ENCODE measurements at regions not wholly inside any gene's neighbourhood (a gene's known extent, or its start where the extent isn't known, plus 50 kb on each side); places are given as distances from the start of the nearest gene placed in this dataset.

DNA sequence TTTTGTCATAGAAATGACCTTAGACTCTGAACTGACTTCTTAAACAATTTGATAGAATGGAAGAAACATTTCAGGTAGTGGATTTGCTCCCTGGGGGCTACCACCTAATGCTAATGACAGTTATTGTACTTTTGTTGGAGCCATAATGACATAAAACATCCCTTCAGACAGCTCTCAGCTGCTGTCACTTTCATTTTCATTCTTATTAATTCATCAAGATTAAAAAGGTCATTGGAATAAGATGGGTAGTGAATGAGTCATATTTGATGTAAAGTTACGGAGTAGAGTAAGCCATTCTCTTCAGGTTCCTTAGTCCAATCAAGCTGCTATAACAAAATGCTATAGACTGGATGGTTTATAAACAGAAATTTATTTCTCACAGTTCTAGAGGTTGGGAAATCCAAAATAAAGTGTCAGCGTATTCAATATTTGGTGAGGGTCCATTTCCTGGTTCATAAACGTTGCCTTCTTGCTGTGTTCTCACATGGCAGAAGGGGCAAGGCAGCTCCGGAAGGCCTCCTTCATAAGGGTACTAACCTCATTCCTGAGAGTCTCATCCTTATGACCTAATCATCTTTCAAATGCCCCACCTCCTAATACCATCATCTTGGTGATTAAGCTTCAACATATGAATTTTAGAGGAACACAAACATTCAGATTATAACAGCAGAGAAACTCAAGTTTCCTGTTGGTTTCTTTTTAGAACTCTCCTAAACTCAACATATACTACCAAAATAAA is 268.5 kb downstream of the ARAP2 start:
- TF ChIP-seq, protein P1, sequence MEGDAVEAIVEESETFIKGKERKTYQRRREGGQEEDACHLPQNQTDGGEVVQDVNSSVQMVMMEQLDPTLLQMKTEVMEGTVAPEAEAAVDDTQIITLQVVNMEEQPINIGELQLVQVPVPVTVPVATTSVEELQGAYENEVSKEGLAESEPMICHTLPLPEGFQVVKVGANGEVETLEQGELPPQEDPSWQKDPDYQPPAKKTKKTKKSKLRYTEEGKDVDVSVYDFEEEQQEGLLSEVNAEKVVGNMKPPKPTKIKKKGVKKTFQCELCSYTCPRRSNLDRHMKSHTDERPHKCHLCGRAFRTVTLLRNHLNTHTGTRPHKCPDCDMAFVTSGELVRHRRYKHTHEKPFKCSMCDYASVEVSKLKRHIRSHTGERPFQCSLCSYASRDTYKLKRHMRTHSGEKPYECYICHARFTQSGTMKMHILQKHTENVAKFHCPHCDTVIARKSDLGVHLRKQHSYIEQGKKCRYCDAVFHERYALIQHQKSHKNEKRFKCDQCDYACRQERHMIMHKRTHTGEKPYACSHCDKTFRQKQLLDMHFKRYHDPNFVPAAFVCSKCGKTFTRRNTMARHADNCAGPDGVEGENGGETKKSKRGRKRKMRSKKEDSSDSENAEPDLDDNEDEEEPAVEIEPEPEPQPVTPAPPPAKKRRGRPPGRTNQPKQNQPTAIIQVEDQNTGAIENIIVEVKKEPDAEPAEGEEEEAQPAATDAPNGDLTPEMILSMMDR (IDR thresholded peaks at IDR 0.05): no peak
- no peak for TF ChIP-seq ZFX (IDR thresholded peaks at IDR 0.05; ENCODE audit: borderline replicate concordance)
- no peak overlapping the region for H3K27ac ChIP-seq

DNA sequence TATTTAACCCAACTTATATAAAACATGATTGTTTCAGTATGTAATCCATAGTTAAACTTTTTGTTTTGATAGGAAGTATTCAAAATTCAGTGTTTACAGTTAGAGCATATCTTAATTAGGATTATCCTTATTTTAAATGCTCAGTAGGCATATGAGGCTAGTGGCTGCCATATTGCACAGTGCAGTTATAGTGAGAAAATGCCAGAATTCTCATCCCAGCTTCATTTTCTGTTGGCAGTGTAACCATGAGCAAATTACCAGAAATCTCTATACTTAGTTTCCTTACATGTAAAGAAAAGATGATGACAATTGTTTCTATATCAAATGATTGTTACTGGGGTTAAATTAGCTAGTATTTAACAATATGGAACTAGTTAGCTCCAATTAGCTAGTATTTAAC is 265.8 kb downstream of the ARAP2 start:
- no peak for TF ChIP-seq ZFX (IDR thresholded peaks at IDR 0.05; ENCODE audit: borderline replicate concordance)
- TF ChIP-seq, protein P1 (IDR thresholded peaks at IDR 0.05): no peak
- no peak overlapping the region for H3K27ac ChIP-seq

DNA sequence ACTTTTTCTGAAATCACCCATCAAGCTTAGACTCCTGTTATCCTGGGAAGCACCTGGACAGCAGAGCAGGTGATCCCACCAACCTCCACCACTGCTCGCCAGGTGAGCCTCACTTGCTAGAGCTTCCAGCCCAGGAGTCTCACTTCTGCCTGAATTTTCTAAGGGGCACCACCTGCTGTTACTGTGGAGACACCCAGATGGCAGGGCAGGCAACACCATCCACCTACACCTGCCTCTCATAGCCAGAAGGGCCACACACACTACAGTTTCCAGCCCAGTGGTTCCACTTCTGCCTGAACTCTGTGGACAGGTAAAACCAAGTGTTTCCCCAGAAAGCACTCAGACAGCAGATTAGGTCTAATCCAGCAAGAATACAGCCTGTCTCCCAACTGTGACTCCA is 262.0 kb downstream of the ARAP2 start:
- TF ChIP-seq ZFX (IDR thresholded peaks at IDR 0.05; ENCODE audit: borderline replicate concordance): no peak
- TF ChIP-seq, protein P1 (IDR thresholded peaks at IDR 0.05): no peak
- H3K27ac ChIP-seq: no peak overlapping the region

DNA sequence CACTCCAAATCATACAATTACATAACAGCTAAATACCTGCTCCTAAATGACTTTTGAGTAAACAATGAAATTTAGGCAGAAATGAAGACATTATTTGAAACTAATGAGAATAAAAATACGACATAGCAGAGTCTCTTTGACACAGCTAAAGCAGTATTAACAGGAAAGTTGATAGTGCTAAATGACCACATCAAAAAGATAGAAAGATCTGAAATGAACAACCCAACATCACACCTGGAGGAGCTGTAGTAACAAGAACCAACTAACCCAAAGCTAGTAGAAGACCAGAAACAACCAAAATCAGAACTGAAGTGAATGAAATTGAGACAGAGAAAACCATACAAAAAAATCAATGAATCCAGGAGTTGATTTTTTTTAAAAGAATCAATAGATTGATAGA is 257.8 kb downstream of the ARAP2 start:
- no peak overlapping the region for H3K27ac ChIP-seq
- TF ChIP-seq, protein P1 (IDR thresholded peaks at IDR 0.05): no peak
- no peak for TF ChIP-seq ZFX (IDR thresholded peaks at IDR 0.05; ENCODE audit: borderline replicate concordance)

DNA sequence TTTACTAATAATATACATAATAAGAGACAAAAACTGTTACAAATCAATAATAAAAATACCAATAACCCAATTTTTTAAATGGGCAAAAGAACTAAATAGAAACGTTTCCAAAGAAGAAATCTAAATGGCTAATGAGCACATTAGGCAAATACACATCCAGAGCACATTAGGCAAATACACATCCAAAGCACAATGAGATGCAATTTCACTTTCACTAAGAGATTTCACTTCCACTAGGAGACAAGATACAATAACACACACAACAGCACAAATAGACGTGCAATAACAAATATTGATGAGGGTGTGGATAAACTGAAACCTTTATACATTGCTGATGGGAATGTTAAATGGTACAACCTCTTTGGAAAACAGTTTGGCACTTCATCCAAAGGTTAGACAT is 250.7 kb downstream of the ARAP2 start:
- TF ChIP-seq, protein P1 (IDR thresholded peaks at IDR 0.05): no peak
- TF ChIP-seq ZFX (IDR thresholded peaks at IDR 0.05; ENCODE audit: borderline replicate concordance): no peak
- H3K27ac ChIP-seq: no peak overlapping the region

DNA sequence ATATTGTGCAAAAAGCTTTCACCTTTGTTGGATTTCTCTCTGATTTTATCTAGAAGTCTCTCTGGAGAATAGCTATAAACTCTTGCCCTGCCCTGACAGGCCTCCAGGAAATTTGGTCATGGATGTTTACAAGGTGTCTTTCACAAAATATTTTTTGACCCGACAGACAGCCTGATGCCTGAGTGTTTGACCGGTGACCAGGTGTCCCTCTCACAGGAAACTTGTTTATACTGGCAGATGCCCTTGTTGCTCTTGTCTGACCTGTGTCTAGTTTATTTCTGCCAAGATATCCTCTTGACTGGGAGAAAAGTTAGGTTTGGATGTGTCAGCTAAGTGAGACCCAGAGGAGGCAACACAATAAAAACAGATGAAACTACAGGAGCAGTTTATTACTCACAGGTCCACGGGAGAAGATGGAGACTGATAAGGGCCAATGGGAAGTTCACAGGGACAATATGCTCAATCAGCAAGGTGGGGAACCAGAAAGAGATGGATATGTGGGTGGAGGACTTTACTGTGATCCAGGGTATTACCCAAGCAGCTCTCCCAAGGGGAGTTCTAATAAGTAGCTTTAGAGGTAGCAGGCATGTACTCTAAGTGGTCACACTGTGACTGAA is 243.3 kb downstream of the ARAP2 start:
- TF ChIP-seq ZFX (IDR thresholded peaks at IDR 0.05; ENCODE audit: borderline replicate concordance): no peak
- TF ChIP-seq, protein P1 (IDR thresholded peaks at IDR 0.05): no peak
- no peak overlapping the region for H3K27ac ChIP-seq

DNA sequence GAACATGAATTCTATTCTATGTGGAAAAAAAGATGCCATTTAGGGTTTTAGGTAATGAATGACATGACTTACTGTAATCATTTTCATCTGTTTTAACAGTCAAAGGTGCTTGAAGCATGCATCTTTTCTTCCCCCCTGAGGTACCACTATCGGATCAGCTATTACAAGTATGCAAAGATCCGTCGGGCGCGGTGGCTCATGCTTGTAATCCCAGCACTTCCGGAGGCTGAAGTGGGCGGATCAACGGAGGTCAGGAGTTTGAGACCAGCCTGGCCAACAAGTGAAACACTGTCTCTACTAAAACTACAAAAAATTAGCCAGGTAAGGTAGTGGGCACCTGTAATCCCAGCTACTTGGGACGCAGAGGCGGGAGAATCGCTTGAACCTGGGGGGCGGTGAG is 241.3 kb downstream of the ARAP2 start:
- no peak for TF ChIP-seq ZFX (IDR thresholded peaks at IDR 0.05; ENCODE audit: borderline replicate concordance)
- TF ChIP-seq, protein P1 (IDR thresholded peaks at IDR 0.05): no peak

More for the DNA sequence above, 241.3 kb downstream of the ARAP2 start:
- H3K27ac ChIP-seq: no peak overlapping the region

Data from 22Rv1 (cell line).